AG10803 (cell line): ENCODE measurements at regions not wholly inside any gene's neighbourhood (a gene's known extent, or its start where the extent isn't known, plus 50 kb on each side); places are given as distances from the start of the nearest gene placed in this dataset.

Source experiments
- DNase-seq: peaks from one replicate; pipeline ENCODE4 v3.0.0; 2010; ENCODE audit warnings: low read depth
- H3K4me3 ChIP-seq: 2 replicates; pipeline ENCODE4 v1.5.1; 2011; ENCODE audit warnings: mild to moderate bottlenecking, low read length, control low read depth
- TF ChIP-seq, protein P1 (sequence below): conservative IDR thresholded peaks from 2 replicates; pipeline ENCODE4 v1.5.1; 2011; ENCODE audit warnings: mild to moderate bottlenecking, low read length, control low read depth, inconsistent platforms

DNA sequence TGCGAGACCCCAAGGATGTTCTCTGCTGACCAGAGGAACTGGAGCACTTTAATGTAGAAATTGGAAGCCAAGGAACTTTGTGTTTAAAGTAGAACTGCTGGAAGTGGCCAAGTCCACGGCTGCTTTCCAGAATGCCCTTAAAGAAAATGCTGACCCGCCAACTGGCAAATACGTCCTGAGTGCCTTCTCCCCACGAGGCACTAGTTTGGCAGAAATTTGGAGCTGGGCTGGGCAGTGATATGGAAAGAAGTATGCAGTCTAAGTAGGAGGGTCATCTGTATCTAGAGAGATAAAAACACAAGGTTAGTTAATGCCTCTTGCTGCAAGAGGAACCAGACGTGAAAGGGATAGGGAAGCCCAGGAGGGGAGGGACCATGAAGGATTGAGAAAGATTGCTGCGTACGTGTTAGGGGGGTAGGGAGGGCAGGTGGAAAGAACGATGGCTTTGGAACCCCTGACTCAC, 59.3 kb upstream of the RFX8 start:
- TF ChIP-seq, protein P1, sequence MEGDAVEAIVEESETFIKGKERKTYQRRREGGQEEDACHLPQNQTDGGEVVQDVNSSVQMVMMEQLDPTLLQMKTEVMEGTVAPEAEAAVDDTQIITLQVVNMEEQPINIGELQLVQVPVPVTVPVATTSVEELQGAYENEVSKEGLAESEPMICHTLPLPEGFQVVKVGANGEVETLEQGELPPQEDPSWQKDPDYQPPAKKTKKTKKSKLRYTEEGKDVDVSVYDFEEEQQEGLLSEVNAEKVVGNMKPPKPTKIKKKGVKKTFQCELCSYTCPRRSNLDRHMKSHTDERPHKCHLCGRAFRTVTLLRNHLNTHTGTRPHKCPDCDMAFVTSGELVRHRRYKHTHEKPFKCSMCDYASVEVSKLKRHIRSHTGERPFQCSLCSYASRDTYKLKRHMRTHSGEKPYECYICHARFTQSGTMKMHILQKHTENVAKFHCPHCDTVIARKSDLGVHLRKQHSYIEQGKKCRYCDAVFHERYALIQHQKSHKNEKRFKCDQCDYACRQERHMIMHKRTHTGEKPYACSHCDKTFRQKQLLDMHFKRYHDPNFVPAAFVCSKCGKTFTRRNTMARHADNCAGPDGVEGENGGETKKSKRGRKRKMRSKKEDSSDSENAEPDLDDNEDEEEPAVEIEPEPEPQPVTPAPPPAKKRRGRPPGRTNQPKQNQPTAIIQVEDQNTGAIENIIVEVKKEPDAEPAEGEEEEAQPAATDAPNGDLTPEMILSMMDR = no peak
- DNase-seq = no peak
- no peak overlapping the region for H3K4me3 ChIP-seq

DNA sequence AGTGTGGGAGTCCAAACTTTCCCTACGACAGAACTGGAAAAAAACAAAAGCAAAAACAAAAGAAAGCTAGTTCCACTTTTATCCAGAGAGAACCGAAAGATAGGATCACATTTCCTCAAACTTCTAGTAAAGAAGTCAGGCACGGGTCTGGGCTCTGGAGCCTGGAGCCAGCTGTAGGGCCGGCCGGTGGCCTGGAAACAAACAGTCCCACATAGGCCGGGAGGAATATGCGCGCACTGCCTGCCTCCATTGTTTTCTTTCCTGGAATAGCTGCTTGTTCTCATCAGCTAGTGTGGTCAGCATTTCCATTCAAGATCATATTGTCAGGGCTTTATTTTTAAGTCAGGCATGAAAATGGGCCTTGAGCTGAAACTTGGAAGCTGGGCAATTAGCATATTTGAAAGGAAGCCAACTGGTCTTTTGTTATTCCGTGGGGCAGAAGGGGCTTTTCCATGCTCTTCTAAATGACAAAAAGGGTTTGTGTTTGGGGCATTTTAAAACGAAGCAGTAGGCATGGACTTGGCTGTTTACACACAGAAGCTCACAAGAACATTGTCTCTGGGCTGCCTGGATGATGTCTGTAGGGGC, 58.7 kb upstream of the RFX8 start:
- no peak for DNase-seq
- no peak overlapping the region for H3K4me3 ChIP-seq
- TF ChIP-seq, protein P1 = no peak

DNA sequence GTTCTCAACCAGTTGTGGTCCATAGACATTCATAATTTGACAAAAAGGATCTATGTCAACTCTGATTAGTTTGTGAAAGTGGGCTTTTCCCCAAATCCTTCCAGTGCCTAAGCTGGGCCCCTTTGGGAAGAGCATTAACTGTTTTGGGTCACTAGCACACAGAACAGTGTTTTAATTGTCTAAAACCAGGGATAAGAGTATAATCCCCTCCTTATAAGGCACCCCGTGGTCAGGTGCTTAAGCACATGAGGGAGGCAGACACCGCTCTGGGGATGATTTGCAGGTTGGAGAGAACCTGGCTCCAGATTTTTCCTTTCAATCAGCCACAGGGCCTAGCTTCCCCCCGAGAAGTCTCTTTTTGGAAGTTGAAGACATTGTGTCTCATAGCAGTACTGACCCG, 53.6 kb upstream of the RFX8 start:
- DNase-seq = no peak
- TF ChIP-seq, protein P1 = no peak
- no peak overlapping the region for H3K4me3 ChIP-seq

DNA sequence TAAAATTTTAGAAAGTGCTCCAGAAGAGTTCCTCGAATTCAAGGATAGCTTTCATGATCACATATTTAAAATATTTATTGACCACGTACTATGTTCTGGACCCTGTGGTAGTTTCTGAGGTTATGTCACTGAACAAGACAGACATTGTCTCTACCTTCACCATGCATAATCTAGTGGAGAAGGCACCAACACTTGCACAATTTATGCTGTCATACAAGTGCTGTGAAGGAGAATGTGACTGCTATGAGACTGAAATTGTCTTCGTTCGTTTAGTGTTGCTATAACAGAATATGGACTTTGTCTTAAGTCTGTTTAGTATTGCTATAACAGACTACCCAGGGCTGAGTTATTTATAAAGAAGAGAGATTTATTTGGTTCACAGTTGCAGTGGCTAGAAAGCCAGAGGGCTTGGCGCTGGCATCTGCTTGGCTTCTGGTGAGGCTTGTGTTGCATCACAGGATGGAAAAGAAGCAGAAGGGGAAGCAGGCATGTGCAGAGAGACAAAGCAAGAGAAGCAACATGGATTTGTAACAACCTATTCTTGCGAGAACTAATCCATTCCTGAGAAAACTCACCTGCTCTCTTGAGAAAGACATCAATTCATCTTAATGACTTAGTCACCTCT, 50.0 kb upstream of the RFX8 start:
- no peak overlapping the region for H3K4me3 ChIP-seq
- DNase-seq = peak; percentile 59
- TF ChIP-seq, protein P1 = no peak
